ENCODE measurements at regions not wholly inside any gene's neighbourhood (a gene's known extent, or its start where the extent isn't known, plus 50 kb on each side); places are given as distances from the start of the nearest gene placed in this dataset.

DNA sequence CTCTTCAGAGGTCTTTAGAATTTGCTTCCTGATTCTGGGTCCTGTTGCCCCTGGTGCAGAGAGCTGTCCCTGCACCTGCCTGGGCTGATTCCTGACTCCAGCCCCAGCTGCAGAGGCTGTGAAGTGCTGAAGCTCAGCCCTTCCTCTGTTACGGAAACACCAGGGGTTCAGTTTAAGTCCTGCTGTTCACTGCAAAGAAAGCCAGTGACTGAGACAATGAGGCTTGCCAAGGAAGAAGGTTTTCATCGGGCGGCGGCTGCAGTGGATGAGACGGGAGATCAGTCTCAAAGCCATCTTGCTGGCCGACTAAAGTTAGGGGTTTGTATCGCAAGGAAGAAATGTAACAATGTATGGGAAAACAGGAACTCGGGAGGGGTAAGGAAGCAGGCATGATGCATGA, 142.4 kb upstream of the ZNF236 start:
- no peak for TF ChIP-seq ESRRA (CRISPR knock-in tag; IDR thresholded peaks at IDR 0.05; ENCODE audit: borderline replicate concordance)
- no peak for TF ChIP-seq IRF1 (CRISPR knock-in tag; IDR thresholded peaks at IDR 0.05)
- TF ChIP-seq, protein P1, sequence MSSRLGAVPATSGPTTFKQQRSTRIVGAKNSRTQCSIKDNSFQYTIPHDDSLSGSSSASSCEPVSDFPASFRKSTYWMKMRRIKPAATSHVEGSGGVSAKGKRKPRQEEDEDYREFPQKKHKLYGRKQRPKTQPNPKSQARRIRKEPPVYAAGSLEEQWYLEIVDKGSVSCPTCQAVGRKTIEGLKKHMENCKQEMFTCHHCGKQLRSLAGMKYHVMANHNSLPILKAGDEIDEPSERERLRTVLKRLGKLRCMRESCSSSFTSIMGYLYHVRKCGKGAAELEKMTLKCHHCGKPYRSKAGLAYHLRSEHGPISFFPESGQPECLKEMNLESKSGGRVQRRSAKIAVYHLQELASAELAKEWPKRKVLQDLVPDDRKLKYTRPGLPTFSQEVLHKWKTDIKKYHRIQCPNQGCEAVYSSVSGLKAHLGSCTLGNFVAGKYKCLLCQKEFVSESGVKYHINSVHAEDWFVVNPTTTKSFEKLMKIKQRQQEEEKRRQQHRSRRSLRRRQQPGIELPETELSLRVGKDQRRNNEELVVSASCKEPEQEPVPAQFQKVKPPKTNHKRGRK (CRISPR knock-in tag; IDR thresholded peaks at IDR 0.05; ENCODE audit: borderline replicate concordance), result no peak
- TF ChIP-seq, protein P2, sequence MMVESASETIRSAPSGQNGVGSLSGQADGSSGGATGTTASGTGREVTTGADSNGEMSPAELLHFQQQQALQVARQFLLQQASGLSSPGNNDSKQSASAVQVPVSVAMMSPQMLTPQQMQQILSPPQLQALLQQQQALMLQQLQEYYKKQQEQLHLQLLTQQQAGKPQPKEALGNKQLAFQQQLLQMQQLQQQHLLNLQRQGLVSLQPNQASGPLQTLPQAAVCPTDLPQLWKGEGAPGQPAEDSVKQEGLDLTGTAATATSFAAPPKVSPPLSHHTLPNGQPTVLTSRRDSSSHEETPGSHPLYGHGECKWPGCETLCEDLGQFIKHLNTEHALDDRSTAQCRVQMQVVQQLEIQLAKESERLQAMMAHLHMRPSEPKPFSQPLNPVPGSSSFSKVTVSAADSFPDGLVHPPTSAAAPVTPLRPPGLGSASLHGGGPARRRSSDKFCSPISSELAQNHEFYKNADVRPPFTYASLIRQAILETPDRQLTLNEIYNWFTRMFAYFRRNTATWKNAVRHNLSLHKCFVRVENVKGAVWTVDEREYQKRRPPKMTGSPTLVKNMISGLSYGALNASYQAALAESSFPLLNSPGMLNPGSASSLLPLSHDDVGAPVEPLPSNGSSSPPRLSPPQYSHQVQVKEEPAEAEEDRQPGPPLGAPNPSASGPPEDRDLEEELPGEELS (CRISPR knock-in tag; IDR thresholded peaks at IDR 0.05), result no peak
- no peak for TF ChIP-seq MLX (CRISPR knock-in tag; IDR thresholded peaks at IDR 0.05)
- TF ChIP-seq ZNF423 (CRISPR knock-in tag; IDR thresholded peaks at IDR 0.05), result 0 out of 2 replicates have a peak, but pooled peaks have one; percentile 10
- TF ChIP-seq, protein P3, sequence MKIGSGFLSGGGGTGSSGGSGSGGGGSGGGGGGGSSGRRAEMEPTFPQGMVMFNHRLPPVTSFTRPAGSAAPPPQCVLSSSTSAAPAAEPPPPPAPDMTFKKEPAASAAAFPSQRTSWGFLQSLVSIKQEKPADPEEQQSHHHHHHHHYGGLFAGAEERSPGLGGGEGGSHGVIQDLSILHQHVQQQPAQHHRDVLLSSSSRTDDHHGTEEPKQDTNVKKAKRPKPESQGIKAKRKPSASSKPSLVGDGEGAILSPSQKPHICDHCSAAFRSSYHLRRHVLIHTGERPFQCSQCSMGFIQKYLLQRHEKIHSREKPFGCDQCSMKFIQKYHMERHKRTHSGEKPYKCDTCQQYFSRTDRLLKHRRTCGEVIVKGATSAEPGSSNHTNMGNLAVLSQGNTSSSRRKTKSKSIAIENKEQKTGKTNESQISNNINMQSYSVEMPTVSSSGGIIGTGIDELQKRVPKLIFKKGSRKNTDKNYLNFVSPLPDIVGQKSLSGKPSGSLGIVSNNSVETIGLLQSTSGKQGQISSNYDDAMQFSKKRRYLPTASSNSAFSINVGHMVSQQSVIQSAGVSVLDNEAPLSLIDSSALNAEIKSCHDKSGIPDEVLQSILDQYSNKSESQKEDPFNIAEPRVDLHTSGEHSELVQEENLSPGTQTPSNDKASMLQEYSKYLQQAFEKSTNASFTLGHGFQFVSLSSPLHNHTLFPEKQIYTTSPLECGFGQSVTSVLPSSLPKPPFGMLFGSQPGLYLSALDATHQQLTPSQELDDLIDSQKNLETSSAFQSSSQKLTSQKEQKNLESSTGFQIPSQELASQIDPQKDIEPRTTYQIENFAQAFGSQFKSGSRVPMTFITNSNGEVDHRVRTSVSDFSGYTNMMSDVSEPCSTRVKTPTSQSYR (CRISPR knock-in tag; IDR thresholded peaks at IDR 0.05), result no peak
- no peak overlapping the region for H3K4me3 Mint-ChIP-seq
- POLR2A ChIA-PET, result no interaction called here
- ATAC-seq (peak; percentile 92), DNase-seq (ENCODE audit: low spot score) (peak; percentile 30)
- H3K4me1 Mint-ChIP-seq, result peaks cover 15% of the 10 kb centered on the region
- H3K9me3 Mint-ChIP-seq, result peaks cover 4% of the 10 kb centered on the region
- CTCF ChIA-PET, result interaction anchor here (1.1 to 2.4 kb wide), 9 partner anchors 8 to 299 kb away, joined by 4 to 27 read pairs (median 7); no protein-coding TSS in a partner anchor
- peaks cover 7% of the 10 kb centered on the region for H3K36me3 Mint-ChIP-seq
- no peaks in the 10 kb centered on the region for H3K27me3 Mint-ChIP-seq (ENCODE audit: low read depth)
- H3K27ac Mint-ChIP-seq, result peak overlapping the region; percentile 58; the same call in 1 of the 2 replicates

- Mint-ChIP-seq H3K27ac (no peak overlapping the region), H3K36me3 (peaks cover 7% of the 10 kb centered on the region), H3K9me3 (peaks cover 4% of the 10 kb centered on the region), H3K27me3 (ENCODE audit: low read depth) (no peaks in the 10 kb centered on the region), H3K4me1 (peaks cover 15% of the 10 kb centered on the region), H3K4me3 (no peak overlapping the region)
- ChIA-PET POLR2A (interaction anchor here (0.6 kb wide), 1 partner anchor 22 kb away, joined by 3 read pairs; no protein-coding TSS in a partner anchor), CTCF (interaction anchor here (0.9 to 2.4 kb wide), 10 partner anchors 9 to 299 kb away, joined by 3 to 27 read pairs (median 7); no protein-coding TSS in a partner anchor)
- DNase-seq (ENCODE audit: low spot score), result peak; percentile 42
- TF ChIP-seq, protein P4, sequence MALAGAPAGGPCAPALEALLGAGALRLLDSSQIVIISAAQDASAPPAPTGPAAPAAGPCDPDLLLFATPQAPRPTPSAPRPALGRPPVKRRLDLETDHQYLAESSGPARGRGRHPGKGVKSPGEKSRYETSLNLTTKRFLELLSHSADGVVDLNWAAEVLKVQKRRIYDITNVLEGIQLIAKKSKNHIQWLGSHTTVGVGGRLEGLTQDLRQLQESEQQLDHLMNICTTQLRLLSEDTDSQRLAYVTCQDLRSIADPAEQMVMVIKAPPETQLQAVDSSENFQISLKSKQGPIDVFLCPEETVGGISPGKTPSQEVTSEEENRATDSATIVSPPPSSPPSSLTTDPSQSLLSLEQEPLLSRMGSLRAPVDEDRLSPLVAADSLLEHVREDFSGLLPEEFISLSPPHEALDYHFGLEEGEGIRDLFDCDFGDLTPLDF (CRISPR knock-in tag; IDR thresholded peaks at IDR 0.05), result no peak
- TF ChIP-seq ZNF423 (CRISPR knock-in tag; IDR thresholded peaks at IDR 0.05), result 0 out of 2 replicates have a peak, but pooled peaks have one; percentile 21
- peak; percentile 72 for ATAC-seq
These were observed 143.1 kb upstream of the ZNF236 start for GRCh38 chr18:76679259-76679658.

DNA sequence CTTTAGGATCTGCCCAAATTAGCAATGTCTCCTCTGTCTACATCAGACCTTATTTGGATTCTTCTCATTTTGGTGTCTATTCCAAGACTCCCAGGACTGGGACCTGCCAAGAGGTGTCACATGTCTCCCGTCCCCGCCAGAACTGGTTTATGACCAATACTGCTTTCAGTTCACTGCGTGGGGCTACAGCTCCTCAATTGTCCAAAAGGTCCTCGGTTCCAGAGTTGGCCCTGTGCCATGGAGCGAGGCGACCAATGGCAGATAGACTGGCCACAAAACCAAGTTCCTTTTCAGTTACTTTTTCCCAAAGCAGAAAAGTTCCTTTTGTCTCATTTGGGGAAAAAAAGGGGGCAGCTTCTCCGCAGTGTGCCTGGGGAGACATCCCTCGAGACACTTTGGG, 144.1 kb upstream of the ZNF236 start:
- Mint-ChIP-seq H3K4me1 (peaks cover 15% of the 10 kb centered on the region), H3K36me3 (peaks cover 7% of the 10 kb centered on the region), H3K27me3 (ENCODE audit: low read depth) (no peaks in the 10 kb centered on the region), H3K4me3 (no peak overlapping the region), H3K27ac (no peak overlapping the region), H3K9me3 (peaks cover 4% of the 10 kb centered on the region)
- no peak for ATAC-seq
- CTCF ChIA-PET, result interaction anchor here (0.9 kb wide), 1 partner anchor 20 kb away, joined by 3 read pairs; no protein-coding TSS in a partner anchor
- DNase-seq (ENCODE audit: low spot score), result no peak
- POLR2A ChIA-PET, result no interaction called here
- TF ChIP-seq ELF4 (CRISPR knock-in tag; IDR thresholded peaks at IDR 0.05; ENCODE audit: low read depth), result no peak
- TF ChIP-seq ZBTB21 (CRISPR knock-in tag; IDR thresholded peaks at IDR 0.05; ENCODE audit: borderline replicate concordance), result no peak
- no peak for TF ChIP-seq SOX15 (CRISPR knock-in tag; IDR thresholded peaks at IDR 0.05)
- TF ChIP-seq ZNF317 (CRISPR knock-in tag; IDR thresholded peaks at IDR 0.05; ENCODE audit: borderline replicate concordance, low read depth), result no peak
- TF ChIP-seq JAZF1 (CRISPR knock-in tag; IDR thresholded peaks at IDR 0.05), result no peak
- no peak for TF ChIP-seq EMX1 (CRISPR knock-in tag; IDR thresholded peaks at IDR 0.05)
- no peak for TF ChIP-seq NR2C2 (CRISPR knock-in tag; IDR thresholded peaks at IDR 0.05)
- TF ChIP-seq ZNF532 (CRISPR knock-in tag; IDR thresholded peaks at IDR 0.05; ENCODE audit: borderline replicate concordance), result no peak
- TF ChIP-seq GABPB1 (CRISPR knock-in tag; IDR thresholded peaks at IDR 0.05), result no peak
- TF ChIP-seq KAT7 (CRISPR knock-in tag; IDR thresholded peaks at IDR 0.05; ENCODE audit: borderline replicate concordance), result no peak
